Mucosa of stomach (tissue), 1 donor: ENCODE measurements at regions not wholly inside any gene's neighbourhood (a gene's known extent, or its start where the extent isn't known, plus 50 kb on each side); places are given as distances from the start of the nearest gene placed in this dataset.

Experiments
- H3K27me3 ChIP-seq: one replicate; pipeline ENCODE4 v1.7.0; 2013; ENCODE audit warnings: mild to moderate bottlenecking, low read length; ENCODE audit not compliant: control insufficient read depth, insufficient read depth
- H3K36me3 ChIP-seq: one replicate; pipeline ENCODE4 v1.7.0; 2013; ENCODE audit warnings: low read length; ENCODE audit not compliant: control insufficient read depth, insufficient read depth
- H3K4me1 ChIP-seq: one replicate; pipeline ENCODE4 v1.7.0; 2013; ENCODE audit warnings: mild to moderate bottlenecking, low read length; ENCODE audit not compliant: control insufficient read depth, insufficient read depth
- H3K4me3 ChIP-seq: one replicate; pipeline ENCODE4 v1.7.0; 2013; ENCODE audit warnings: low read length
- H3K9ac ChIP-seq: one replicate; pipeline ENCODE4 v1.7.0; 2013; ENCODE audit warnings: mild to moderate bottlenecking, low read length, moderate library complexity
- H3K9me3 ChIP-seq: one replicate; pipeline ENCODE4 v1.7.0; 2013; ENCODE audit warnings: mild to moderate bottlenecking, low read length, moderate library complexity; ENCODE audit not compliant: control insufficient read depth
- donor health status: Pancreatic carcinoma.

DNA sequence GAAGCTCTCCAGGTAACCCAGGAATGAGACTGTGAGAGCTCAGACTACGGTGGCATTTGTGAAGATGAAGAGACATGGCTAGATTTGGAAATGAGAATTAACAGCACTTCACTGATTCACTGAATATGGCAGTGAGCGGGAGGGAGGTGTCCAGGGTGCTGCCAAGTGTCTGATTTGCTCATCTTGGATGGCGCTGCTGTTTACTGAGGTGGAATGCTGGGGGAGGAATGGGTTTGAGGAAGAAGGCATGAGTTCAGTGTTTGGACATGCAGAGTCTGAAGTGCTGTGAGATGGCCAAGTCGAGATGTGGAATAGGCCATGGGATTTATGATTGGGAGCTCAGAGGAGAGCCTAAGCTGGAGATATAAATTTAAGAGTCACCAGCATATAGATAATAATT is 437.1 kb upstream of the NPVF start:
- Histone ChIP-seq H3K27me3 (peaks cover 5% of the 10 kb centered on the region), H3K4me1 (no peaks in the 10 kb centered on the region), H3K36me3 (no peaks in the 10 kb centered on the region), H3K4me3 (no peak overlapping the region), H3K9me3 (no peaks in the 10 kb centered on the region), H3K9ac (no peak overlapping the region)

DNA sequence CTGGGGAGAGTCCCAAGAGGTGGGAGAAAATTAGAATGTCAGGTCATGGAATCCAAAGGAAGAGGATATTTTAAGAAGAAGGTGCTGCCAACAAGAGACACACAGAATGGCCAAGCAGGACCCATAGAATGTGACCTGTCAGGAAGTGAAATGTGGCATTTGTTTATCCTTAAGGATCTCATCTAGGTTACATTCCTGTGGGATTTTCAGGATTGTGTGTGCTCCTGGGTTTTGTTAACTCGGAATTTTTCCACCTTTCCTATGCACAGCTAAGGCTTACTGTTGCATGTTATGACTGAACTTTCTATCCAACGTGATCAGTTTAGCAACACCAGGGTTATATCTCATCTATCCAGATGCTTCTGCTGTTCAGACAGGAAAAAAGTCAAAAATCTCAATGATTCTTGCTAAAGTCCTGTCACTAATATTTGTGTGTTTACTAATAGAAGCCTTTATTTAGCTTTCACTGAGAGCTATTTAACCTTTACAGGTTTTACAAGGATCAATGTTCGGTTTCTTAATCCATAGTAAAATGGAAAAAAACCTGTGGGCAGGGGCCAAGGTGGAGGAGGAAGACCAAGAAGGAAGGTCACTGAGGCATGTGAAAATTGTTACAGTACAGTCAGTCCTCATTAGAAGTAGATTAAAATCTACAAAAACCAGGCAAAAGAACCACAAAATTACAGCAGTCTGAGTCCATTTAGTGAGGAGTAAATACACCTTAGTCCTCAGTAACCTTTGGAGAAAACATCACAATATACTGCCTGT is 437.8 kb upstream of the NPVF start:
- Histone ChIP-seq H3K9ac (no peak overlapping the region), H3K4me3 (no peak overlapping the region), H3K36me3 (no peaks in the 10 kb centered on the region), H3K27me3 (peaks cover 7% of the 10 kb centered on the region), H3K9me3 (no peaks in the 10 kb centered on the region), H3K4me1 (no peaks in the 10 kb centered on the region)

DNA sequence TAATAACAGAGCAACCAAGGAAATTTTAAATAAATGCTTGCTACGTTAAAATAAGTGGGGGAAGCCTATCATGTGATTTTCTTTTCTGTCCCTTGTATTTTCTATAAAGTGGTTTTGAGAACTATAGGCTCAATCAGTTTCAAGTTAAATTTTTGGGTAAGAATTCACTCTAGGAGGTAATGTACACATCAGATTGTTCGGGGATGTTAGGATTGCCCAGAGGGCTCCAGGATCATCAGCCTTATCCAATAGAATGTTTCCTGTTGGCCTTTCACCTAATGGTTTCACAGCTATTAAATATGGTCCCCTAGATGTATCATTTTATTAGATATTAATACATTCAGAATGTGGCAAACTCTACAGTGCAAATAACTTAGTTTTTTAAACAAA is 438.4 kb upstream of the NPVF start:
- Histone ChIP-seq H3K4me3 (no peak overlapping the region), H3K36me3 (no peaks in the 10 kb centered on the region), H3K4me1 (no peaks in the 10 kb centered on the region)

GRCh38 chr7:25669281-25669781 is 441.0 kb upstream of the NPVF start:
- Histone ChIP-seq H3K9ac (peak overlapping the region; percentile 10), H3K9me3 (no peaks in the 10 kb centered on the region), H3K4me1 (no peaks in the 10 kb centered on the region), H3K27me3 (peaks cover 7% of the 10 kb centered on the region), H3K36me3 (no peaks in the 10 kb centered on the region), H3K4me3 (no peak overlapping the region)

More for the DNA sequence above, 438.4 kb upstream of the NPVF start:
- Histone ChIP-seq H3K9me3 (no peaks in the 10 kb centered on the region), H3K9ac (no peak overlapping the region), H3K27me3 (peaks cover 7% of the 10 kb centered on the region)

GRCh38 chr7:25669961-25670841 is 441.9 kb upstream of the NPVF start:
- H3K36me3 ChIP-seq, result no peaks in the 10 kb centered on the region
- H3K27me3 ChIP-seq, result peaks cover 7% of the 10 kb centered on the region
- no peaks in the 10 kb centered on the region for H3K4me1 ChIP-seq
- H3K9me3 ChIP-seq, result no peaks in the 10 kb centered on the region
- H3K9ac ChIP-seq, result peak overlapping the region; percentile 37
- no peak overlapping the region for H3K4me3 ChIP-seq

GRCh38 chr7:25671111-25671510 is 442.8 kb upstream of the NPVF start:
- H3K9ac ChIP-seq, result peak overlapping the region; percentile 37
- H3K4me1 ChIP-seq, result no peaks in the 10 kb centered on the region
- no peak overlapping the region for H3K4me3 ChIP-seq
- no peaks in the 10 kb centered on the region for H3K9me3 ChIP-seq
- no peaks in the 10 kb centered on the region for H3K36me3 ChIP-seq
- H3K27me3 ChIP-seq, result peaks cover 3% of the 10 kb centered on the region

DNA sequence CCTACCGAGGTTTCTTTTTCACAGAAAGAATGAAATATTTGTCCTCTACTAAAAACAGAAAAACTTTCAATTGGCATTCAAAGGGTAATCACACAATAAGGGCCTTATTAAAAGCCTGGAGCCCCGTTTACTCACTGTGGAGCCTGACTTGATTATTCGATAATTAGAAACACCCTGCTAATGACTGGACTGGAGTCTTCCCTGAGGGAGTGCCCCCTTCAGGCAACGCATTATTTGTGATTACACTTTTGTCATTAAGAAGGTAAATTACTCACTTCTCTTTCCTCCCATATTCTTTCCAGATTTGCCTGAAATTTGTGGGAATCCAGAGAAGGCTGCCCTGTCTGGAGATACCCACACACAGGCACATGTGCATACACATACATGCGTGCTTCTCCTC is 444.2 kb upstream of the NPVF start:
- no peaks in the 10 kb centered on the region for H3K9me3 ChIP-seq
- H3K9ac ChIP-seq, result no peak overlapping the region
- no peak overlapping the region for H3K4me3 ChIP-seq
- H3K4me1 ChIP-seq, result no peaks in the 10 kb centered on the region
- H3K27me3 ChIP-seq, result peaks cover 3% of the 10 kb centered on the region
- H3K36me3 ChIP-seq, result no peaks in the 10 kb centered on the region

GRCh38 chr7:25675789-25676474 is 447.6 kb upstream of the NPVF start:
- Histone ChIP-seq H3K4me1 (no peaks in the 10 kb centered on the region), H3K9me3 (no peaks in the 10 kb centered on the region), H3K9ac (no peak overlapping the region), H3K36me3 (no peaks in the 10 kb centered on the region), H3K4me3 (no peak overlapping the region), H3K27me3 (no peaks in the 10 kb centered on the region)

DNA sequence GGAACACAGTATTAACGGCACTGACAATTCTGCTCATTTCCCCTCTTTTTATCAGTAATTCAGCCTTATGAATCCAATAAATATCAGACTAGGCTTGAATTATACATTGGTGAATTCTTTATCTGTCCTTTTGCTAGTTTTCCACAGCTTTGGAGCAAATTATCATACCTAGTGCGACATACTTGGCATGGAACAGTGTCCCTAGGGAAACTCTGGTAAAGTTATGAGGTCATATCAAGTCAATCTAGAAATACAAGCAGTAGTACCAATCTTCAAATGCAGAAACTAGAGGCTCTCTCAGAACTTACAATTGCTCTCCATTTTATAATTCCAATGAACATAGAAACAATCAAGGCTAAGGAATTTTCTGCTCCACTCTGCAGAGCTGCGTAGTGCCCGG is 449.3 kb upstream of the NPVF start:
- Histone ChIP-seq H3K36me3 (no peaks in the 10 kb centered on the region), H3K9ac (no peak overlapping the region), H3K9me3 (no peaks in the 10 kb centered on the region), H3K4me3 (no peak overlapping the region), H3K27me3 (peaks cover 4% of the 10 kb centered on the region), H3K4me1 (no peaks in the 10 kb centered on the region)

DNA sequence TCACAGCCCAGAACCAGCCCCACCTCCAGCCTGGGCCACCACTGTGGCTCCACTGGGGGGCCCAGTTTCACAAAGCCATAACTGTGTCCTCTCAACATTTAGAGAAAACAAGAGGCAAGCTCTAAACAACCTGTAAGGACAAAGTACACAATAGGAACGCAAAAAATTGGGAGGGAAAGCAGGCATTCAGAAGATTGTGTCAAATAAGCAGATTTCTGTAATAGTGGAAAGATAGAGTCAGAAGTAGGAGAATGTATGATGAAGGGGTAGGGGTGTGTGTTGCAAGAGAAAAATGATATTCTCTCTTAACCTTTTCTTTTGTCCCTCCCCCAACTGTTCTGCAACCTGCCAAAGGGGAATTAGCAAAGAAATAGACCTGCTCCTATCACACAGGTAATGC is 449.9 kb upstream of the NPVF start:
- no peaks in the 10 kb centered on the region for H3K9me3 ChIP-seq
- H3K9ac ChIP-seq, result no peak overlapping the region
- H3K4me1 ChIP-seq, result no peaks in the 10 kb centered on the region
- H3K4me3 ChIP-seq, result no peak overlapping the region
- H3K36me3 ChIP-seq, result no peaks in the 10 kb centered on the region
- peaks cover 4% of the 10 kb centered on the region for H3K27me3 ChIP-seq

- peaks cover 4% of the 10 kb centered on the region for H3K27me3 ChIP-seq
- no peaks in the 10 kb centered on the region for H3K4me1 ChIP-seq
- no peak overlapping the region for H3K9ac ChIP-seq
- no peak overlapping the region for H3K4me3 ChIP-seq
- no peaks in the 10 kb centered on the region for H3K36me3 ChIP-seq
- H3K9me3 ChIP-seq, result no peaks in the 10 kb centered on the region
Observed at GRCh38 chr7:25680636-25681035, 452.4 kb upstream of the NPVF start.

GRCh38 chr7:25684360-25684759 is 456.1 kb upstream of the NPVF start:
- Histone ChIP-seq H3K9ac (no peak overlapping the region), H3K36me3 (no peaks in the 10 kb centered on the region), H3K27me3 (peaks cover 4% of the 10 kb centered on the region), H3K4me1 (no peaks in the 10 kb centered on the region), H3K9me3 (no peaks in the 10 kb centered on the region), H3K4me3 (no peak overlapping the region)
